CD4-positive, alpha-beta T cell treated with Interleukin-4 for 1 hour (primary cell): ENCODE measurements at regions not wholly inside any gene's neighbourhood (a gene's known extent, or its start where the extent isn't known, plus 50 kb on each side); places are given as distances from the start of the nearest gene placed in this dataset.

ENCODE experiments used
- DNase-seq, 2 donors: peaks; one replicate each; pipeline ENCODE4 v3.0.0-alpha.2; 2020 to 2022

- peak in 1 of 2 donors; percentile 5 for DNase-seq
These were observed 61.6 kb downstream of the CCR1 start for GRCh38 chr3:46146548-46146947.

GRCh38 chr3:46146021-46146420 lies 62.1 kb downstream of the CCR1 start:
- no peak for DNase-seq

DNA sequence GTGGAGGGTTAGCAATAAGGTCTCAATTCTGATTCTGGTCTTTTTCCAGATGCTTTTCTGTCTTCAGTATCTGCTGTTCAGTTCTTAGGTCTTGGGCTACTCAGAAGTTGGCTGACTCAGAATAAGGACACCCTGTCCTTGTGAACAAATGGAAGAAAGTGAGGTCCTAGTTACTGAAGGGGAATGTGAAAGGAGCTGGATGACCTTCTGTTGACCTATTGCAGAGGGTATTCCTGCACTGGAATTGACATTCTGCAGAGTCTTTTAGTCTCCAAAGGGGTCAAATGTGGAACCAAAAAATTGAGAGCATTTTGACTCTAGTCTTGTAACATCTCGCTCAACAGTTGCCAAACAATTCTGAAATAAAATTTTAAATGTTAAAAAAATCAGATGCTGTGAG lies 63.0 kb downstream of the CCR1 start:
- DNase-seq: no peak

- no peak for DNase-seq
These were observed 64.1 kb downstream of the CCR1 start for GRCh38 chr3:46143951-46144473.

DNA sequence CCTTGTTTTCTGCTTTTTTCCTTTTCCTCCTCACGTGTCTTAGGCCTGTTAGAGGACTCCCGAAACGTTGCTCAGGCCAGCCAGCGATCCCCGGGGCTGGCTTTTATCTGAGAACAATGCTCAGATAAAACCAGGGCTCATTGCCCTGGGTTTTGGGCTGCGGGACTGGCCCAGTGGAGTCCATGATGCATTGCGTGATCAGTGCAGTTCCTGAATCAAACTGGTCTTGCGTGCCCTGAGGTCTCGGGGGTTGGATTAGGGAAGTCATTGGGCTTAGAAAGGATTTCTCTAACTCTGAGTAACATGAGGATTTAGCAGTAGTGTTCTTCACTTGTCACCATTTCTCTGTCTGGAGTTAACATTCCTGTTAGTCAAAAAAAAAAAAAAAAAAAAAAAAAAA lies 66.3 kb downstream of the CCR1 start:
- no peak for DNase-seq

DNA sequence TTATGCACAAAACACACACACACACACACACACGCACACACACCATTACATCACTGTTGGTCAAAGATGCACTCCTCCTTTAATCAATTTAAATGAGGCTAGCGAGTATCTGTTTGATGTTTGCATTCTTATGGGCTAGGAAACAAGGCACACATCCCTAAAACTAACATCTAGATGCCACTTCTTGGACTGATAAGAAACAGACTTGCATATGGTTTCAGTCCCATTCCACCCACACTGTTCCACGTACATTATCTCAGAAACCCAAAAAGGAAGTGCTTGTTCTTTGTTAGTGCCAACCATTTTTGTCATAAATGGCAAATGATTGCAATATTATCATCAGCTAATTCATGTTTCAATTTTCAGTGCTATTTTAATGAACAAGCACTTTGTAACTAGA lies 69.5 kb downstream of the CCR1 start:
- DNase-seq: no peak

DNA sequence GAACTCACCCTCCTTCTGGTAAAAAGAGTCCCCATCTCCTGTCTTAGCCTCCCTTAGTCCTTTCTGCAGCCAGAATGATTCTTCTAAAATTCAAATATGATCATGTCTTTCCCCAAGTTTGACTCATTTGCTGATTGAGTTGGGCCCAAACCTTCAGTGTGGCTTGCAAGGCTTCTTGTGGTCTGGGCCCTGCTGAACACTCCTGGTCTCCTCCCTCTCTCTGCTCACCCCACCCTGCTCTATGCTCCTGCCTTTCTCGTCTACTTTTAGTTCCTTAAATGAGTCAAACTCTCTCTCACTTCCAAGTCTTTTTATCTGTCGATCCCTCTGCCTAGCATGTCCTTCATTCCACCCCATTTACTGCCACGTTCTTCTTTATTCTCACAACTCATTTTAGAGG lies 72.6 kb downstream of the CCR1 start:
- DNase-seq: no peak

DNA sequence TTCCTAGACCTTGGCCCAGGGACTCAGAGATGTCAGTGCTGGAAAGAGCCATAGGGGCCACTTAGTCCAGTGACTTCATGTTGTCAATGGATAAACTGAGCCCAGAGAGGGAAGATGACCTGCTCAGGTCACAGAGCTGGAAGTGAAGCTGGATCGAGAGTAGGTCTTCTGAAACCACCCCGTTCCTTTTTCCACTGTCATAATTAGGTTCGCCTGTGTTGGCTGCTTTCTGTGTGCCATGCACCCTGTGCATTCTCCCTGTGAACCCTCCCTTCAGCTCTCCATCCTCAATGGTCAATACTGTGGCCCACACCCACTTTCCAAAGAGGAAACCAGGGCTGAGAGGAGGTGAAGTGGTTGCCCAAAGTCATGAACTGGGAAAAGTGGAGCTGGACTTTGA lies 74.8 kb downstream of the CCR1 start:
- DNase-seq: no peak

DNA sequence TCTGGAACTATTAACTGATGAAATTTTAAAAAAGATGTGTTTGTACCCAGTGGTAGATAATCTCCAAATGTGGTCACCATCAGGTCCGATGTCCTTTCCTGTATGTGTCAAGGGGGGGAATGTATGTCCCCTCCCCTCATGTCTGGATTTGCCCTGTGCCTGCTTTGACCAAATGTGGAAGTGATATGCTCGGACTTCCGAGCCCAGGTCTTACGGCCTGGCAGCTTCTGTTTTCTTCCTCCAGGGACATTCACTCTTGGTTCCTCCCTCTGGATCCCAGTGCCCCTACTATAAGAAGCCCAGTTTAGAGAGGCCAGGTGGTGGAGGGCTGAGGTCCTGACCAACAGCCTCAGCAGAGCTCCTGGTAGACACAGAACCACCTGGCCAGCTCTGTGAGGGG lies 75.5 kb downstream of the CCR1 start:
- DNase-seq: no peak

GRCh38 chr3:46131884-46132450 lies 76.1 kb downstream of the CCR1 start:
- DNase-seq: no peak

DNA sequence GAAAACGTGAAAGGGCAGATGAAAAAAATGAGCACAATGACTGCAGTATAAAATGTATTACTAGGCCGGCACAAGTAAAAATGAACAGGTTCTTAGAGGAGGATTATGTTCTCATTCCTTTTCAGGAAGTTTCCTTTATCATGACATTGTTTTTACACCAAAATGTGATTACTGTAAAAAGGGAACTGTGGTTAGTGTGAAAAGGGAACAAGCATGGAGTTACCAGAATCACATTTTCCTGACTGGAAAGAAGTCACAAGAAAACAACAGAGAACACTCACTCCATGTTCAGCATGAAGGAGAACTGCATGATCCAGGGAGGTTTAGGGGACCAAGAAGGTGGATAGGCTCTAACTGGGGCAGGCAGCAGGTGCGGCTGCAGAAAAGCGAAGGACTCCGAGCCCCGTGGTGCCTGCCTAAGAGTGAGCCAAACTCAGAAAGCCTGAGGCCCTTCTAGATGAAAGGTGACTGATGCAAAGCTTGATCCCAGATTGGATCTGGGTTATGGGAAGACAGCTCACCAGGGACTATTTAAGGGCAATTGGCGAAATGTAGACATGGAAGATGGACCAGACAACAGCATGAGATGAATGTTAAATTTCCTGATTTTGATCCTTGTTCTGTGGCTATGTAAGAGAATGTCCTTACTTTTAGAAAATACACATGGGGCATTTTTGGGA lies 77.3 kb downstream of the CCR1 start:
- DNase-seq: no peak

DNA sequence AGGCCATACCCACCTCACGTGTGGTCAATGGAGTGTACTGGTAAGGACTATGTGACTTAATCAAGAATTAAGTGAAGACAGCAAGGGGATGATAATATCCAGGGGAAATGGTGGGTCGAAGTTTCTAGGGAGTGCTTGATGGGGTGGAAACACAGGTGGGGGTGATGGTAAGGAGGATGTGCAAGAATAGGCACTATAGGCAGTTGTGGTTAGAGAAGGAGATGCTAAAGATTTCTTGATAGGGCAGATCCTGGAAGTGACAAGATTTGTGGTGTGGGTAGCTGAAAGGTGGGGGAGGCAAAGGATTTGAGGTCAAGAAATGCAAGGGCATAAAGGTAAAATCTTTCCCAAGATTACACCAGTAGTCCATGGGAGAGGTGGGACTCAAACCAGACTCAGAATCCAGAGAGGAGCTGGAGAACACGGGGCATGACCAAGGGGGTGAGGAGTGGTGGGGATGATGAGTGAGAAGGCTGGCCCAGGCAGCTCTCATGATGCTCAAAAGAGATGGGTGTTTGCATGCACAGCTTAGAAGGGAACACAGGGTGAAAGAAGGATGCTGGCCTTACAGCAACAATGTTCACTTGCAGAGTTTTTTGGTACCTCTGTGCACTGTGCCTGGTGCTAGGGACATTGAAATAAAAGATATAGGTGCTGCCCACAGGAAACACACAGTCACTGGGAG lies 78.4 kb downstream of the CCR1 start:
- DNase-seq: peak in 1 of 2 donors; percentile 13

- DNase-seq: no peak
These were observed 80.6 kb downstream of the CCR1 start for GRCh38 chr3:46127503-46127902.

GRCh38 chr3:46124216-46125177 lies 83.6 kb downstream of the CCR1 start:
- no peak for DNase-seq

DNA sequence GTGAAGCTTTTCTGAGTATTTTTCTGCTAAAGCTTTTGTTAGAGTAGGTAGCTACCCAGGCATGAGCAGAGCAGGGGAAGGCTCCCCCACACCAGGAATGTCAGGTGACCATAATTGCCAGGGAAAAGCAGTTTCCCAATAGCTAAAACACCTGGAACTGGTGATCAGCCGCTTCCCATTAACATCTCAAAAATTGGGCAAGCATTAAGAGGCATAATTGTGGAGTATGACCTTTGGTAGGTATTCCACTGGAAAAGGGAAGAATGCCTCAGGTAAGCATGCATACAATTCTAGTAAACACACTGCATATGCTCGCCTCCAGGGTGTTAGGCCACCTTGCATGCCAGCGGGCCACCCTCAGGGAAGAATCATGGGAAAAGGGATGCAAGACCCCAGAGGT lies 84.5 kb downstream of the CCR1 start:
- no peak for DNase-seq

- DNase-seq: no peak
These were observed 86.0 kb downstream of the CCR1 start for GRCh38 chr3:46122091-46122490.

GRCh38 chr3:46120983-46121382 lies 87.1 kb downstream of the CCR1 start:
- DNase-seq: no peak

DNA sequence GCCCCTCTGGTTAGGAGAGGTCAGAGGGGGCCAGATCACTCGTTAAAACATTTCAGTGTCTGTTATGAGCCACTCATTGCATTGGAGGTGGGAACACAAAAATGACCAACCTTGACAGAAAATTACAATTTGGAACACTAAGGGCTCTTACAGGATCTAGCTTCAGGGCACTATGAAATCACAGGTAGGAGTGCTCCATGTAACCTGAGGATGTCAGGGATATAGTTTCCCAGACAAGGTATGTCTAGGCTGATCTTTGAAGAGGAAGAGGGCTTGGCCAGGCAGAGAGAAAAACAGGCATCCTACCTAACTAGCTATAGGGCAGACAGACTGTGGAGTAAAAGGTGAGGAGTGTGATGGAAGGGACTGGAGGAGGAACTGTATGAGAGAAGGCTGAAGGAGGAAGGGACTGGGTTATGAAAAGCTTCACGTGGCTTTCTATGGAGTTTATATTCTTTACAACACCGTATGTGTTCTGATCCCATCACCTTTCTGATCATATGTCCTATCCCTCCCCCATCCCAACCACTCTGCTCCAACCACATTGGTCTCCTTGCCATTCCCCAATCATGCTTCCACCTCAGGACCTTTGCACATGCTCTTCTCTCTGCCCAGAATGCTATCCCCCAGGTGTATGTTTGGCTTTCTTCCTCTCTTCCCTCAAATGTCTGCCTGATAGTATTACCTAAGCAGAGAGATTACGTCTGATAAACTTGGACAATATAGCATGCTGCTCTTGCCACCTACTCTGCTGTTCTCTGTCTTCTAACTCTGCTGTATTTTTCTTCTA lies 88.2 kb downstream of the CCR1 start:
- no peak for DNase-seq

- DNase-seq: no peak
These were observed 88.9 kb downstream of the CCR1 start for GRCh38 chr3:46119253-46119652.

DNA sequence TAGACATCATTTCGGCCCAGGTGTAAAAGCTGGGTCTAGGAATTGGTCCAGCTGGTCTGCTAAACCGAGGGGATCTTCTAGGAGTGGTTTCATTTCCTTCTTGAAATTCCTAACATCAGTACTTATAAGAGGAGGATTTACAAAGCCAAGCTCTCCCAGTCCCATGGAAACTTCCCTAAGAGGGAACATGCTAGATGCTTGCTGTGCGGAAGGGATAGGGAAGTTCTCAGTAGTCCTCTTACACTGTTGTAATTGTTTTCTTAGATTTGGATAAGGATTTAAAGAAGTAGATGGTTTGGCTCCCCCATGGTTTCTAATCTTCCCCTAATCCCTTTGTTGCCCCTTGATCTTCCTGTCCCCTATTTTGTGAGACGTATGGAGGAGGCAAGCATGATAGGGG lies 89.7 kb upstream of the XCR1 start:
- no peak for DNase-seq

DNA sequence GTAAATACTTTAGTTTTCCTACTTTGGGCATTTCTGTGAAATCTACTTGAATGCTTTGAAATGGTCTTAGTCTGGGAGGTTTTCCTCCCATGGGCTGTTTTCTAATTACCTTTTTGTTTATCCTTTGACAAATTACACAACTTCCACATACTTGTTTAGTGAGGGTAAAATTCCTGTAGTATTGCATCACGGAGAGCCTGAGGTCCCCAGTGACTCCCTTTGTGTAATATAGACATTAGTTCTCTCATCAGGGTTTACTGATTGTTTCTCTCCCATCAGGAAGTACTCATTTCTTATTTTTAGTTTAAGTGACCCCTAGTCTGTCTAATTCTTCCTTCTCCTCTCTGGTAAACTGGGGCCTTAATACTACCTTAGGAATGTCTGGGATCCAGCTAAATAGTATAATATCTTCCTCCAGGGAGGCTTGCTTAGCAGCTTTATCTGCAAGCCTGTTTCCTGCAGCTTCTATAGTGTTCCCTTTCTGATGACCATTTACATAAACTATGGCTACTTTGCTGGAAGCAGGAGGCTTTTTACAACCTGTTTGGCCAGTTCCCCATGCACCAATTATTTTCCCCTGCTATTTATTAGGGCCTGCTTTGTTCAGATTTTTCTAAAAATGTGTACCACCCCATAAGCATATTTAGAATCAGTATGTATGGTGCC lies 87.2 kb upstream of the XCR1 start:
- no peak for DNase-seq

- DNase-seq: no peak
These were observed 86.3 kb upstream of the XCR1 start for GRCh38 chr3:46113608-46114007.
